Prostate gland (tissue), 2 donors: ENCODE measurements at regions not wholly inside any gene's neighbourhood (a gene's known extent, or its start where the extent isn't known, plus 50 kb on each side); places are given as distances from the start of the nearest gene placed in this dataset.

Source experiments
- POLR2A ChIP-seq: fragments of 450-650 bp; IDR thresholded peaks from one replicate; pipeline ENCODE4 v1.6.1; 2016; ENCODE audit warnings: antibody characterized with exemption, mild to moderate bottlenecking
- POLR2AphosphoS5 ChIP-seq: sonication (generic); formaldehyde crosslinking; IDR thresholded peaks from one replicate; pipeline ENCODE4 v1.6.1; 2017; ENCODE audit warnings: antibody characterized with exemption
- TF ChIP-seq, protein P1 (sequence below), 4 experiments: fragments of 200-600 bp in 2 of 4; fragments of 450-650 bp in 2 of 4; sonication (generic) in 2 of 4; IDR thresholded peaks; 1 replicate in 3 of 4; 2 replicates in 1 of 4; pipeline ENCODE4 v1.5.1; 2016 to 2019; ENCODE audit warnings: antibody characterized with exemption in 4 of 4, mild to moderate bottlenecking in 2 of 4, moderate library complexity in 2 of 4

DNA sequence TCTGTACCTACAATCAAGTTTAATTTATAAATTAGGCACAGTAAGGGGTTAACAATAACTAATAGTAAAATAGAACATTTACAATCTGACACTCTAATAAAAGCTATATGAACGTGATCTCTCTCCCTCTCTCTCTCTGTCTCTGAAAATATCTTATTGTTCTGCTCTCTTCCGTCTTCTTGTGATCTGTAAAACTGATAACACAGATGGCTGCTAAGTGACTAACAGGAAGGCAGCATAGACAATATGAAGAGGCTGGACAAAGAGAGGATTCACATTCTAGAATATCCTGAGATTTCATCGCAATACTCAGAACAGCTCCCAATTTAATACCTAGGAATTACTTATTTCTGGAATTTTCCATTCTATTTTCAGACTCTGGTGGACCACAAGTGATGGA lies 827.2 kb downstream of the FLRT2 start:
- TF ChIP-seq, protein P1, sequence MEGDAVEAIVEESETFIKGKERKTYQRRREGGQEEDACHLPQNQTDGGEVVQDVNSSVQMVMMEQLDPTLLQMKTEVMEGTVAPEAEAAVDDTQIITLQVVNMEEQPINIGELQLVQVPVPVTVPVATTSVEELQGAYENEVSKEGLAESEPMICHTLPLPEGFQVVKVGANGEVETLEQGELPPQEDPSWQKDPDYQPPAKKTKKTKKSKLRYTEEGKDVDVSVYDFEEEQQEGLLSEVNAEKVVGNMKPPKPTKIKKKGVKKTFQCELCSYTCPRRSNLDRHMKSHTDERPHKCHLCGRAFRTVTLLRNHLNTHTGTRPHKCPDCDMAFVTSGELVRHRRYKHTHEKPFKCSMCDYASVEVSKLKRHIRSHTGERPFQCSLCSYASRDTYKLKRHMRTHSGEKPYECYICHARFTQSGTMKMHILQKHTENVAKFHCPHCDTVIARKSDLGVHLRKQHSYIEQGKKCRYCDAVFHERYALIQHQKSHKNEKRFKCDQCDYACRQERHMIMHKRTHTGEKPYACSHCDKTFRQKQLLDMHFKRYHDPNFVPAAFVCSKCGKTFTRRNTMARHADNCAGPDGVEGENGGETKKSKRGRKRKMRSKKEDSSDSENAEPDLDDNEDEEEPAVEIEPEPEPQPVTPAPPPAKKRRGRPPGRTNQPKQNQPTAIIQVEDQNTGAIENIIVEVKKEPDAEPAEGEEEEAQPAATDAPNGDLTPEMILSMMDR (IDR thresholded peaks at IDR 0.05) = no peak
- TF ChIP-seq POLR2AphosphoS5 = no peak
- no peak for TF ChIP-seq POLR2A
